Putamen (tissue), 1 donor: ENCODE measurements at regions not wholly inside any gene's neighbourhood (a gene's known extent, or its start where the extent isn't known, plus 50 kb on each side); places are given as distances from the start of the nearest gene placed in this dataset.

Experiments used
- DNase-seq: peaks from one replicate; pipeline ENCODE4 v3.0.0-alpha.2; 2016; ENCODE audit warnings: low spot score

GRCh38 chr1:166221316-166221715, 54.5 kb upstream of the FAM78B start:
- DNase-seq, result no peak

- no peak for DNase-seq
Observed at GRCh38 chr1:166233750-166234366, 67.1 kb upstream of the FAM78B start.

- no peak for DNase-seq
Observed at GRCh38 chr1:166235728-166236127, 68.9 kb upstream of the FAM78B start.

GRCh38 chr1:166237675-166238074, 70.9 kb upstream of the FAM78B start:
- DNase-seq, result no peak

- no peak for DNase-seq
Observed at GRCh38 chr1:166253076-166253779, 86.4 kb upstream of the FAM78B start.

GRCh38 chr1:166258017-166258416, 91.2 kb upstream of the FAM78B start:
- DNase-seq, result no peak

- peak; percentile 35 for DNase-seq
Observed at GRCh38 chr1:166261511-166261910, 94.7 kb upstream of the FAM78B start.

GRCh38 chr1:166270476-166271150, 103.8 kb upstream of the FAM78B start:
- no peak for DNase-seq

GRCh38 chr1:166271151-166271538, 104.3 kb upstream of the FAM78B start:
- DNase-seq, result no peak

GRCh38 chr1:166272155-166272554, 105.4 kb upstream of the FAM78B start:
- no peak for DNase-seq

GRCh38 chr1:166272851-166273250, 106.0 kb upstream of the FAM78B start:
- no peak for DNase-seq

GRCh38 chr1:166273618-166274017, 106.8 kb upstream of the FAM78B start:
- no peak for DNase-seq

GRCh38 chr1:166282391-166283137, 115.8 kb upstream of the FAM78B start:
- DNase-seq, result no peak

GRCh38 chr1:166283190-166283589, 116.4 kb upstream of the FAM78B start:
- no peak for DNase-seq

GRCh38 chr1:166283600-166283999, 116.8 kb upstream of the FAM78B start:
- no peak for DNase-seq

- no peak for DNase-seq
Observed at GRCh38 chr1:166289309-166290050, 122.7 kb upstream of the FAM78B start.

GRCh38 chr1:166295656-166296055, 128.9 kb upstream of the FAM78B start:
- no peak for DNase-seq

GRCh38 chr1:166297993-166298392, 131.2 kb upstream of the FAM78B start:
- no peak for DNase-seq

GRCh38 chr1:166300767-166301166, 134.0 kb upstream of the FAM78B start:
- no peak for DNase-seq

- DNase-seq, result no peak
Observed at GRCh38 chr1:166302989-166303758, 136.4 kb upstream of the FAM78B start.

GRCh38 chr1:166304131-166304530, 137.3 kb upstream of the FAM78B start:
- no peak for DNase-seq
